ENCODE measurements at regions not wholly inside any gene's neighbourhood (a gene's known extent, or its start where the extent isn't known, plus 50 kb on each side); places are given as distances from the start of the nearest gene placed in this dataset.
"Not testable (repeated sequence)": the region's sequence is repeated elsewhere in the genome, so short reads cannot be mapped to it uniquely, and the experiment has no call there.

DNA sequence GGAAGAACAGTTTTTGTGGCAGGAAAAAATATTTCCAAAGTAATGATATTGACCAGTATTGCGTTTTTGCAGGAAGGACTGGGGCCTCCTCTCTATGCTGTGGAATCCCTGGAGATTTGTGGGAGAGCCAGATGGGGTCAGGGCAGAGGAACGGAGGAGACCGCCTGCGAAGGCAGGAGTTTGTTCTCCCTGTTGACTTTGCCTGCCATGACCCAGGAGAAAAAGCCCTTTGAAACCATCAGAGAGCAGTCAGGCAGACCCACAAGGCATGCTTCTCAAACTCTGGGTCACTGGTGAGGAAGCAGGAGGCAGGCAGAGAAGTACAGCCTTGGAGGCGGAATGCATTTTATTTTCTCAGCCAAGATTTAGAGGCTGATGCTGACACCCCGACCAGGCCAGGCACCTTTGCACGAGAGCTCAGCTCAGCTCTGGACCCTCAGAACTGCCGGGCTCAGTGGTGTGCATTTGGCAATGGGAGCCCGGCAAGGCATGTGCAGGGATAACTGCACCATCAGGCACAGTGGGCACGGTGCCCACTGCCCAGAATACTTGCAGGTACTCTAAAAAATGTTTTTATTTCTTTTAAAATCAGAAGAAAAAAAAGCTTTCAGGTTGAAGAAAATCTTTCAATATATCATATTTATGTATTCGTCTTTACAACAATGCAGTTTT is 410.4 kb downstream of the RPS24 start:
- no peak for DNase-seq

DNA sequence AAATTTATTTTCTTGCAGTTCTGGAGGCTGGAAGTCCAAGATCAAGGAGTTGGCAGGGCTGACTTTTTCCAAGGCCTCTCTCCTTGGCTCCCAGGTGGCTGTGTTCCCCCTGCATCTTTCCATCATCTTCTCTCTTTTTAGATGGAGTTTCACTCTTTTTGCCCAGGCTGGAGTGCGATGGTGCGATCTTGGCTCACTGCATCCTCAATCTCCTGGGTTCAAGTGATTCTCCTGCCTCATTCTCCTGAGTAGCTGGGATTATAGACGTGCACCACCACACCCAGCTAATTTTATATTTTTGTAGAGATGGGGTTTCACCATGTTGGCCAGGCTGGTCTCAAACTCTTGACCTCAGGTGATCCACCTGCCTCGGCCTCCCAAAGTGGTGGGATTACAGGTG is 411.1 kb downstream of the RPS24 start:
- DNase-seq: not testable (repeated sequence)

- DNase-seq: no peak
These were observed 411.6 kb downstream of the RPS24 start for GRCh38 chr10:78445308-78445707.

- no peak for DNase-seq
These were observed 414.8 kb downstream of the RPS24 start for GRCh38 chr10:78448470-78448869.

DNA sequence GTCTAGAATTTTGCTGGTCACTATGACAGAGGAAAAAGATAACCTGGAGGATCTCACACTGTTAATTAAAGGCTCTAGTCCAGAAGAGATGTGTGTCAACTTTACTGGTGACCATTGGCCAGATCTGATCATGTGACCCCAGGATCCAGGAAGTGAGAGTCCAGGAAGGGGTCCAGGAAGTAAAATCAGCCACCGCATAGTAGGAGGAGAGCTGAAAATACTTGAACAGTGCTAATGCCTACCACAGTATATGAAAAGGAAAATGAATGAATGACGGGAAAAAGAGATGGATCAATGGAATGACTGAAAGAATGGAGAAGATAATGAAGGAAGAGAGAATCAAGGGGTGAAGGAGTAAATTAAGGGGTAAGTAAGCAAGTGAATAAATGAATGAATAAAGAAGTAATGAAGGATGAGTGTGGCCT is 415.3 kb downstream of the RPS24 start:
- no peak for DNase-seq

DNA sequence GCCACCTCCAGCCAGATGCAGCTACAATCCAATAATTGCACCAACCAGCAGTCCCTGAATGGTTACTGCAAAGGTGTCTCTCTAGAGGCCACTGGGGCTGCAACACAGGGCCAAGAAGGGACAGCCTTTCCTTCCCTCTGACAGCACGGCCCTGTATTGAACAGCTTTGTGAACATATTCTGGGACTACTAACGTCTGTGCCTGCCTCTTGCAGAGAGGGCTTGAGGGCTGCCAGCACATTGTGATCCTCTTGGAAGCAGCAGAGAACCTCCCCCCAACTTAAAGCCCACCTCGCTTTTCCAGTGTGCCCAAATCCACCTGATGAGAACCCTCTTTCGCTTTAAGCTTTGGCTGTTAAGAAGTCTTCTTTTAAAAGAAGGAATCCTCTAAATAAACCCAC is 415.9 kb downstream of the RPS24 start:
- no peak for DNase-seq

DNA sequence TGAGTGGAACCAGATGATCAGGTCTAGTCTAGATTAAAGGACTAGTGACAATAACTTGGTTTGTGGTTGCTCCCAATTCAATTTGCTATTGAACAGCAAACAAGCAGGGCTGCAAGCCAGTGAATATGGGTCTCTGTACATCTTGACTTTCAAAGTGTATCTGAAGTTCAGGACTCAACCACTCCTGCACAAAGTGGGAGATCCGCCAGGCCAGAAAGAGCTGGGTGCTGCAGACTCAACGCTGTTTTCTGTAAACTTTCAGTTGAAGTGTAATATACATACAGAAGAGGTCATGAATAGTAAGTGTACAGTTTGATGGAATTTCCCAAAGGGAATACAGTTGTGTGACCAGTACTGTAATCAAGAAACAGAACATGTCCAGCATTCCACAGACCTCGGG is 416.6 kb downstream of the RPS24 start:
- no peak for DNase-seq

- no peak for DNase-seq
These were observed 417.3 kb downstream of the RPS24 start for GRCh38 chr10:78450807-78451485.

DNA sequence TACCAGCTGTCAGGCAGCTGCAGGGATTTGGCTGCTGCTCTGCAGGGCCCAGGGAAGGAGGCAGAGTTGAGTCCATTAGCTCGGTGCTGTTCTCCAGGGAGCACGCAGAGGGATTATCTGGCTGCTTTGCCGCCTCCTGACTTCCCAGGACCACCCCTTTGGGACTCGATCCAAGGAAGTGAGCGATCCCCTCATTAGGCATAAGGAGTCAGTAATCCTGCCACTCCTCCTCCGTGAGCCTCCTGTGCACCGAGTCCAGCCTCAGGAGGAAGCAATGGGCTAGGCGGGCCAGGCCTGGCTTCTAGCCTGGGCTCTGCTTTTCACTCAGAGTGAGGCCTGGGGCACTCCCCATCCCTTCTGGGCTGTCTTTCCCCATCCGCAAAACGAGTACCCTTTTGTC is 417.9 kb downstream of the RPS24 start:
- DNase-seq: no peak

GRCh38 chr10:78454123-78454645 is 420.5 kb downstream of the RPS24 start:
- no peak for DNase-seq

GRCh38 chr10:78455236-78455635 is 421.6 kb downstream of the RPS24 start:
- no peak for DNase-seq

DNA sequence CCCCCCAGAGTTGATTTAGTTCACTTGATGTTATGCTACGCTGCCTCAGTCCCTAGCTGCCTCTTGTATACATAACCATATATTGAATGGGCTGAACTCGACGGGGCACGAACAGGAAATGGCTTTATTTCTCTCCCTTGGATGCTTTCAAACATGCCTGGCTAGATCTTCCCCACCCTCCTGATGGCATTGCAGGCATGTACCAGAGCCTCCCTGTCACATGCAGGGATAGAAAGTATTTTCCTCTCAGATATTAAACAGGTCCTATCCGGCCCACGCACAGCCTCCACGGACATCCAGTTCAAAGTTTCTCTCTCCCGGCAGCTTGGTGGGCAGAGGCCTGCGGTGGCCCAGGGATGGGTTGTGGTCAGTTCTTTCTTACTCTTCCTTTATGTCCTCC is 422.1 kb downstream of the RPS24 start:
- no peak for DNase-seq

- no peak for DNase-seq
These were observed 423.2 kb downstream of the RPS24 start for GRCh38 chr10:78456649-78457400.

GRCh38 chr10:78457804-78458482 is 424.3 kb downstream of the RPS24 start:
- DNase-seq: no peak

GRCh38 chr10:78458983-78459638 is 425.4 kb downstream of the RPS24 start:
- DNase-seq: no peak

GRCh38 chr10:78459639-78460037 is 426.0 kb downstream of the RPS24 start:
- no peak for DNase-seq

GRCh38 chr10:78460204-78460603 is 426.5 kb downstream of the RPS24 start:
- DNase-seq: no peak

DNA sequence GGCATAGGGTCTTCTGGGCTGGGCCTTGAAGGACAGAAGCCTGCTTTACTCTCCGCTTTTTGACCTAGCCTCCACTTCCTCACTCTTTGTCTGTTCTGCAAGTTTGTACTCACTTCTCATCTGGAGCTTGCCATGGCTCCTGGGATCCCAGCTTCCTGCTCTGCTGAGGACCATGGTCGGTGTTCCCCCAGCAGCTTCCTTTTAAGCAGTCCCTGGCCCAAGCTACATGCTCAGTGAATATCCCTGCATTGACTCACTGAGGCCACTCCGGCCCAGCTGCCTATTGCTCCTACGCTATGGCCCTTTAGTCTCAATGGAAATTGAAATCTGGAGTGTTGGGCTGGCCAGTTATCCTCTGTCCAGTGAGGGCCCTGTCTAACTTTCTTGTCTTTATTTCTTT is 427.7 kb downstream of the RPS24 start:
- no peak for DNase-seq

DNA sequence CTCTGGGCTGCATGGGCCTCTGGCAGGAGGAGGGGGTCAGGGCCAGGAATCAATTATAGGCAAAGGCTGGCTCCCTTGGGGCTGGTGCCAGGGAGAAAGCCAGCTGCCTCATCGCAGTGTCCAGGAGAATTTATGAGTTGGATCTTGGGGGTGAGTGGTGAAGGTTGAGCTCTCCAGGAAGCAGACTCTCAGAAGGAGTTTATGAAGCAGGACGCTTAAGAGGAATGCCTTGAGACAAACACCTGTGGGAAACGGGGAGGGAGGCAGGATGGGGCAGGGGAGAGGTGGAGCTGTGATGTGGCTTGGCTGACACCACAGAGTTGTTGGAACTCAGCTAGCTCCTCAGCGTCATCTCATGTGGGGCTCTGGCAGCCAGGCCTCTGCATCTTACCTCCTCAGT is 428.5 kb downstream of the RPS24 start:
- no peak for DNase-seq

- DNase-seq: no peak
These were observed 429.1 kb downstream of the RPS24 start for GRCh38 chr10:78462726-78463228.

DNA sequence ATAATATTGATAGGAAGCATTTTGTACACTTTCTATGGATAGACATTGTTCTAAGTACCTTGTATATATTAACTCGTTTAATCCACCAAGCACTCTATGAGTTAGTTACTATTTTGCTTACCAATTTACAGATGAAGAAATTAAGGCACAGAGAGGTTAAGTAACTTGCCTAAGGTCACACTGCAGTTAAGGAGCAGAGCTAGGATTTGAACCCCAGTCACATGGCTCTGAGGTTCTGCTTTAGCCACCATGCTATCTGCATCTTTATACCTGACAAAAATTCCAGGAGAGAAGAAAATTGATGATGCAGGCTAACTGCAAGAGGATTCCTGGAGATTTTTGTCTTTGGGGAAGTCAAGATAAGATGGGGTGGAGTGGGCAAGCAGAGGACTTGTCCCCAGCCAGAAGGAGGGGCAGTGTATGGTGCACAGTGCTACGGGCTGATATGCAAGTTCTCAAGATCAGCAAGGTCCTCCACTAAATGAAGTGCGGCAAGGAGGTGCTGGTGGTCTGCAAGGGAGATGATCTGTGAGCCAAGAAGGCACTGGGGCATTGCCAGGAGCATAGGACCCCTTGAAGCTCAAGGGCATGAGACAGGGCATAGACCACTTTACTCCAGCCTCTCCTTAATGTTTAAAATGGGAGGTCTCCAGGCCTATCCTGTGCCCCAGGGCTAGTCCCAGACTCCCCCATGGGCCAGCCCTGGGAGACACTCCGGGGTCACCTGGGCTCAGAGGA is 430.6 kb downstream of the RPS24 start:
- no peak for DNase-seq

DNA sequence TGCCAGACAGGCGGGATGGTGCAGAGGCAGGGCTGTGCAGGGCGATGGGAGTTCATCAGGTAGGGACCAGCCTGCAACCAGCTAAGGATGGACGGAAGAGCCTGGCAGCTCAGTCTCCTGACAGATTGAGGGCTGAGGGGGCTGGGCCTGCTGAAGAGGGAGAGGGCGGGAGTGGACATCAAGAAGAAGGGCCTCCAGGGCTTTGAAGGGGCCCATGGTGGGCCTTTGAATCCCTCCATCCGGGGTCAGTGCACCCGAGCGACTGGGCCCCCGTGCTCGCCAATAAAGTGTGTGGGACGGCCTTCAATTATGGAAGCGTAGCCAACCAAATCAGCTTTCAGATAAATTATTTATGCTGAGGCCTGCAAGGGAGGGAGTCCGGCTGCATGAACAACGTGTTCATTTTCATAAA is 431.2 kb downstream of the RPS24 start:
- DNase-seq: no peak

All from CD4-positive, alpha-beta T cell treated with Interferon gamma for 1 hour (primary cell).